ENCODE measurements at regions not wholly inside any gene's neighbourhood (a gene's known extent, or its start where the extent isn't known, plus 50 kb on each side); places are given as distances from the start of the nearest gene placed in this dataset.

GRCh38 chr3:103947062-103947461 lies 1419.6 kb upstream of the ALCAM start:
- Histone ChIP-seq H3K9ac (ENCODE audit: extremely low read depth, insufficient read length, low read length) (no peak overlapping the region), H3K27me3 (ENCODE audit: insufficient read depth, low read length) (no peaks in the 10 kb centered on the region), H2BK5ac (ENCODE audit: insufficient read length, low read length) (no peak overlapping the region), H3K18ac (ENCODE audit: insufficient read length, low read depth, low read length) (no peak overlapping the region), H3K4ac (ENCODE audit: low read depth, low read length) (no peak overlapping the region), H4K20me1 (ENCODE audit: control insufficient read depth, insufficient read depth, insufficient read length) (no peaks in the 10 kb centered on the region), H3K9me3 (ENCODE audit: control insufficient read depth, low read depth, low read length) (no peaks in the 10 kb centered on the region), H3K23me2 (ENCODE audit: insufficient read length, low read depth, low read length, poor library complexity, severe bottlenecking) (no peaks in the 10 kb centered on the region), H3K23ac (ENCODE audit: insufficient read length, low read depth, low read length) (no peak overlapping the region), H3K4me2 (ENCODE audit: insufficient read depth, insufficient read length, low read length) (no peak overlapping the region), H2BK20ac (ENCODE audit: low read depth, low read length, poor library complexity, severe bottlenecking) (no peak overlapping the region), H2AK5ac (ENCODE audit: insufficient read length, low read length) (no peak overlapping the region), H2AFZ (ENCODE audit: low read length) (no peak overlapping the region), H3K4me1 (ENCODE audit: insufficient read depth, low read length) (no peaks in the 10 kb centered on the region), H2BK15ac (ENCODE audit: low read depth, low read length) (no peak overlapping the region), H2BK12ac (ENCODE audit: insufficient read length, low read depth, low read length) (no peak overlapping the region), H4K91ac (ENCODE audit: insufficient read length, low read depth, low read length) (no peak overlapping the region), H3K79me1 (ENCODE audit: insufficient read depth, low read depth, low read length, poor library complexity, severe bottlenecking) (no peaks in the 10 kb centered on the region), H3K79me2 (ENCODE audit: insufficient read depth, low read length) (no peaks in the 10 kb centered on the region), H4K5ac (ENCODE audit: insufficient read length, low read depth, low read length) (no peak overlapping the region), H4K8ac (replicated peaks; ENCODE audit: insufficient read length, low read depth, low read length) (no peak overlapping the region), H3K14ac (ENCODE audit: insufficient read depth, low read length) (no peak overlapping the region), H3K56ac (ENCODE audit: insufficient read length, low read depth, low read length) (no peak overlapping the region), H2BK120ac (ENCODE audit: low read depth, low read length, poor library complexity, severe bottlenecking) (no peak overlapping the region), H3T11ph (ENCODE audit: low read length) (no peak overlapping the region), H3K27ac (ENCODE audit: insufficient read length, low read depth, low read length) (no peak overlapping the region)
- no peak for DNase-seq
- TF ChIP-seq CTCF (conservative IDR thresholded peaks at IDR 0.05), result no peak
- H3K4me1 Mint-ChIP-seq, result no peaks in the 10 kb centered on the region
- no peaks in the 10 kb centered on the region for H3K9me3 Mint-ChIP-seq
- no CpG with 5 or more reads among the region's 2 CpGs for WGBS (ENCODE audit: extremely low coverage, insufficient read length, low lambda C conversion rate)
- H3K4me3 Mint-ChIP-seq, result no peak overlapping the region
- H3K27me3 Mint-ChIP-seq (ENCODE audit: low read depth), result no peaks in the 10 kb centered on the region
- H3K27ac Mint-ChIP-seq, result no peak overlapping the region
- no peaks in the 10 kb centered on the region for H3K36me3 Mint-ChIP-seq (ENCODE audit: insufficient read depth in 1 of 3, low read depth in 3 of 3)
